SK-N-SH (cell line): ENCODE measurements at regions not wholly inside any gene's neighbourhood (a gene's known extent, or its start where the extent isn't known, plus 50 kb on each side); places are given as distances from the start of the nearest gene placed in this dataset.

Source experiments
- CTCF ChIA-PET: fragments of 300-600, 350-600 bp; formaldehyde crosslinking; extraction: SDS; loops from one replicate; lab custom pipeline; 2021; lab: Yijun Ruan, JAX
- POLR2A ChIA-PET: fragments of 350-600 bp; sonication (Branson Sonifier 250); formaldehyde crosslinking; extraction: SDS; loops from one replicate; lab custom pipeline; 2020; ENCODE audit warnings: antibody characterized with exemption, inconsistent platforms; lab: Yijun Ruan, JAX
- DNase-seq: peaks from one replicate; pipeline ENCODE4 v3.0.0; 2012
- H2AFZ ChIP-seq: fragments of 200-600 bp; sonication (generic); 2 replicates; pipeline ENCODE4 v1.8.1; 2016; ENCODE audit warnings: antibody characterized with exemption, mild to moderate bottlenecking, low read depth
- H3F3A ChIP-seq: fragments of 200-600 bp; sonication (generic); replicated peaks from 2 replicates; pipeline ENCODE3; 2016; ENCODE audit warnings: antibody characterized with exemption, mild to moderate bottlenecking; ENCODE audit not compliant: insufficient read depth
- H3K27ac ChIP-seq, 2 experiments: fragments of 200-500 bp in 1 of 2; fragments of 200-600 bp in 1 of 2; sonication (Bioruptor generic) in 1 of 2; sonication (generic), shearing (Covaris generic) in 1 of 2; 2 replicates each; pipeline versions ENCODE4 v1.5.1 to v1.6.1; 2014 to 2016; ENCODE audit warnings: low read depth in 2 of 2, inconsistent platforms in 1 of 2, low read length in 1 of 2, mild to moderate bottlenecking in 1 of 2, mixed read lengths in 1 of 2
- H3K27me3 ChIP-seq: fragments of 200-600 bp; sonication (generic), shearing (Covaris generic); 2 replicates; pipeline ENCODE4 v1.6.1; 2016; ENCODE audit warnings: mixed run types; ENCODE audit not compliant: insufficient read depth
- H3K36me3 ChIP-seq, 2 experiments: fragments of 200-500 bp in 1 of 2; fragments of 200-600 bp in 1 of 2; sonication (Bioruptor generic) in 1 of 2; sonication (generic) in 1 of 2; replicated peaks in 1 of 2; 2 replicates each; pipeline versions ENCODE3 to v1.5.1; 2014 to 2016; ENCODE audit warnings: low read length in 1 of 2, mild to moderate bottlenecking in 1 of 2; ENCODE audit not compliant: insufficient read depth in 2 of 2, control insufficient read depth in 1 of 2
- H3K4me1 ChIP-seq, 2 experiments: fragments of 200-500 bp in 1 of 2; fragments of 200-600 bp in 1 of 2; sonication (Bioruptor generic) in 1 of 2; sonication (generic), shearing (Covaris generic) in 1 of 2; 2 replicates each; pipeline versions ENCODE4 v1.5.1 to v1.6.1; 2014 to 2016; ENCODE audit warnings: low read depth in 1 of 2, low read length in 1 of 2, mixed run types in 1 of 2; ENCODE audit not compliant: insufficient read depth in 2 of 2, control insufficient read depth in 1 of 2
- H3K4me2 ChIP-seq: fragments of 200-600 bp; sonication (generic), shearing (Covaris generic); 2 replicates; pipeline ENCODE4 v1.6.1; 2017; ENCODE audit warnings: mixed run types
- H3K4me3 ChIP-seq, 2 experiments: fragments of 200-500 bp in 1 of 2; fragments of 200-600 bp in 1 of 2; sonication (Bioruptor generic) in 1 of 2; sonication (generic), shearing (Covaris generic) in 1 of 2; 2 replicates each; pipeline versions ENCODE4 v1.5.1 to v1.8.1; 2014 to 2016; ENCODE audit warnings: low read depth in 2 of 2, inconsistent platforms in 1 of 2, low read length in 1 of 2, mild to moderate bottlenecking in 1 of 2, mixed read lengths in 1 of 2, moderate library complexity in 1 of 2
- H3K79me2 ChIP-seq: fragments of 200-600 bp; sonication (generic); 2 replicates; pipeline ENCODE4 v1.8.1; 2017; ENCODE audit warnings: mild to moderate bottlenecking; ENCODE audit not compliant: insufficient read depth
- H3K9ac ChIP-seq: fragments of 200-600 bp; sonication (generic); 2 replicates; pipeline ENCODE4 v1.6.1; 2017; ENCODE audit warnings: mixed run types
- H3K9me2 ChIP-seq: fragments of 200-600 bp; sonication (generic); 2 replicates; pipeline ENCODE4 v1.6.1; 2017; ENCODE audit warnings: mixed run types
- H3K9me3 ChIP-seq: fragments of 200-600 bp; sonication (generic); 2 replicates; pipeline ENCODE4 v1.6.1; 2017; ENCODE audit warnings: mixed run types, mild to moderate bottlenecking, moderate library complexity
- H4K20me1 ChIP-seq: fragments of 200-600 bp; sonication (generic); 2 replicates; pipeline ENCODE4 v1.6.1; 2017; ENCODE audit warnings: mild to moderate bottlenecking, mixed run types; ENCODE audit not compliant: insufficient read depth
- CHD2 ChIP-seq: fragments of 150-350 bp; IDR thresholded peaks from 2 replicates; pipeline ENCODE4 v1.6.1; 2018; ENCODE audit warnings: low read length; ENCODE audit not compliant: partially characterized antibody
- FOSL2 ChIP-seq: IDR thresholded peaks from 2 replicates; pipeline ENCODE4 v1.4.0; 2012; ENCODE audit warnings: low read depth, mild to moderate bottlenecking, moderate library complexity, borderline replicate concordance
- GATA2 ChIP-seq: sonication (generic); formaldehyde crosslinking; IDR thresholded peaks from 2 replicates; pipeline ENCODE4 v1.5.0; 2020; ENCODE audit warnings: mild to moderate bottlenecking, missing genetic modification reagents
- IRF3 ChIP-seq: fragments of 150-350 bp; IDR thresholded peaks from 2 replicates; pipeline ENCODE4 v1.6.1; 2016; ENCODE audit warnings: mild to moderate bottlenecking, low read depth, low read length
- JUND ChIP-seq: IDR thresholded peaks from 2 replicates; pipeline ENCODE4 v1.4.0; 2012
- REST ChIP-seq: IDR thresholded peaks from 2 replicates; pipeline ENCODE4 v1.6.1; 2012; ENCODE audit warnings: mild to moderate bottlenecking, low read depth, low read length, moderate library complexity
- SIN3A ChIP-seq: IDR thresholded peaks from 2 replicates; pipeline ENCODE4 v1.6.1; 2012; ENCODE audit warnings: low read depth, mild to moderate bottlenecking, low read length, moderate library complexity, borderline replicate concordance
- TAF1 ChIP-seq: IDR thresholded peaks from 2 replicates; pipeline ENCODE4 v1.6.1; 2012; ENCODE audit warnings: low read depth, mild to moderate bottlenecking, low read length, moderate library complexity, borderline replicate concordance
- TCF12 ChIP-seq: IDR thresholded peaks from 2 replicates; pipeline ENCODE4 v1.4.0; 2012
- YY1 ChIP-seq: IDR thresholded peaks from 2 replicates; pipeline ENCODE4 v1.4.0; 2012; ENCODE audit warnings: low read depth, mild to moderate bottlenecking
- ZBTB33 ChIP-seq: IDR thresholded peaks from 2 replicates; pipeline ENCODE4 v1.4.0; 2012; ENCODE audit warnings: low read depth, borderline replicate concordance
- WGBS: methylation state at CpG from one replicate; pipeline ENCODE4 v1.1.6; 2017; ENCODE audit warnings: low lambda C conversion rate; 5-methylcytosine and 5-hydroxymethylcytosine counted together

- H3K27ac ChIP-seq, result no peak overlapping the region
- H3K4me3 ChIP-seq, result no peak overlapping the region
- H4K20me1 ChIP-seq, result no peaks in the 10 kb centered on the region
- 0% methylated on average over 2 of the region's 2 CpGs for WGBS
- no peaks in the 10 kb centered on the region for H3K9me3 ChIP-seq
- peaks cover 0 to 5% of the 10 kb centered on the region in 2 experiments; a peak in 1 of 4 replicates for H3K4me1 ChIP-seq
- ChIA-PET POLR2A (no interaction called here), CTCF (interaction anchor here (0.9 to 1.2 kb wide), 2 partner anchors 54 to 298 kb away, joined by 3 read pairs; no protein-coding TSS in a partner anchor)
- no peaks in the 10 kb centered on the region for H3K27me3 ChIP-seq
- no peaks in the 10 kb centered on the region for H3K36me3 ChIP-seq
- no peaks in the 10 kb centered on the region for H3K79me2 ChIP-seq
- peak; percentile 15 for DNase-seq
- H3F3A ChIP-seq, result no peaks in the 10 kb centered on the region
- no peak overlapping the region for H2AFZ ChIP-seq
- no peak overlapping the region for H3K9ac ChIP-seq
- TF ChIP-seq SIN3A, result no peak
- TF ChIP-seq JUND, result no peak
- TF ChIP-seq ZBTB33, result no peak
- TF ChIP-seq CHD2, result no peak
- TF ChIP-seq GATA2 (CRISPR knock-in tag), result no peak
- TF ChIP-seq IRF3, result no peak
- no peak for TF ChIP-seq REST
- no peak for TF ChIP-seq TCF12
- no peak for TF ChIP-seq TAF1
- TF ChIP-seq YY1, result no peak
- no peak for TF ChIP-seq FOSL2
- no peaks in the 10 kb centered on the region for H3K9me2 ChIP-seq
- no peak overlapping the region for H3K4me2 ChIP-seq
Measured at GRCh38 chr1:166390366-166391033, 223.7 kb upstream of the FAM78B start.
